DOHH2 (cell line): ENCODE measurements at regions not wholly inside any gene's neighbourhood (a gene's known extent, or its start where the extent isn't known, plus 50 kb on each side); places are given as distances from the start of the nearest gene placed in this dataset.

Source experiments
- H3F3A ChIP-seq: fragments of 200-600 bp; sonication (generic), shearing (Covaris generic); 2 replicates; pipeline ENCODE4 v1.6.0; 2016; ENCODE audit warnings: antibody characterized with exemption, mild to moderate bottlenecking; ENCODE audit not compliant: control insufficient read depth, insufficient read depth
- H3K27ac ChIP-seq: fragments of 200-600 bp; sonication (generic); 2 replicates; pipeline ENCODE4 v1.5.1; 2014; ENCODE audit warnings: low read depth, mild to moderate bottlenecking, low read length, moderate library complexity
- H3K27me3 ChIP-seq: fragments of 200-600 bp; sonication (generic); 2 replicates; pipeline ENCODE4 v1.6.1; 2014; ENCODE audit warnings: mild to moderate bottlenecking, low read length, mixed read lengths; ENCODE audit not compliant: control insufficient read depth
- H3K36me3 ChIP-seq: fragments of 200-600 bp; sonication (generic); 2 replicates; pipeline ENCODE4 v1.6.1; 2014; ENCODE audit warnings: mild to moderate bottlenecking, low read length, moderate library complexity, mixed read lengths; ENCODE audit not compliant: control insufficient read depth
- H3K4me1 ChIP-seq: fragments of 200-600 bp; sonication (generic); 2 replicates; pipeline ENCODE4 v1.6.1; 2014; ENCODE audit warnings: mild to moderate bottlenecking, low read length, mixed read lengths; ENCODE audit not compliant: control insufficient read depth
- H3K4me2 ChIP-seq: fragments of 200-600 bp; sonication (generic); 2 replicates; pipeline ENCODE4 v1.6.0; 2014; ENCODE audit warnings: mild to moderate bottlenecking, low read length, moderate library complexity
- H3K4me3 ChIP-seq: fragments of 200-600 bp; sonication (generic); 2 replicates; pipeline ENCODE4 v1.5.1; 2014; ENCODE audit warnings: mild to moderate bottlenecking, low read length, mixed read lengths
- H3K79me2 ChIP-seq: fragments of 200-600 bp; sonication (generic); 2 replicates; pipeline ENCODE4 v1.6.1; 2014; ENCODE audit warnings: mild to moderate bottlenecking, low read length, mixed read lengths; ENCODE audit not compliant: control insufficient read depth
- H3K9me2 ChIP-seq: fragments of 200-600 bp; sonication (generic); replicated peaks from 2 replicates; pipeline ENCODE4 v1.6.1; 2014; ENCODE audit warnings: mild to moderate bottlenecking, low read length, mixed read lengths; ENCODE audit not compliant: control insufficient read depth
- H3K9me3 ChIP-seq: fragments of 200-600 bp; sonication (generic); 2 replicates; pipeline ENCODE4 v1.6.1; 2014; ENCODE audit warnings: antibody characterized with exemption, low read length, mixed read lengths; ENCODE audit not compliant: control insufficient read depth, insufficient read depth
- H4K20me1 ChIP-seq: fragments of 200-600 bp; sonication (generic); 2 replicates; pipeline ENCODE4 v1.6.0; 2014; ENCODE audit warnings: low read depth, mild to moderate bottlenecking, antibody characterized with exemption, low read length, moderate library complexity; ENCODE audit not compliant: control insufficient read depth, insufficient read depth
- CTCF ChIP-seq: fragments of 200-600 bp; sonication (generic); IDR thresholded peaks from one replicate; pipeline ENCODE4 v1.5.1; 2014; ENCODE audit warnings: antibody characterized with exemption, mild to moderate bottlenecking, low read depth, low read length; ENCODE audit not compliant: poor library complexity, severe bottlenecking
- EZH2phosphoT487 ChIP-seq: fragments of 200-600 bp; sonication (generic); IDR thresholded peaks from 2 replicates; pipeline ENCODE4 v1.6.1; 2017; ENCODE audit warnings: borderline replicate concordance, mild to moderate bottlenecking, antibody characterized with exemption, low read length, moderate library complexity, mixed read lengths

GRCh38 chr10:111146025-111146640 lies 69.3 kb downstream of the ADRA2A start:
- Histone ChIP-seq H3K9me2 (no peaks in the 10 kb centered on the region), H3K36me3 (no peaks in the 10 kb centered on the region), H3K27ac (no peak overlapping the region), H3F3A (no peaks in the 10 kb centered on the region), H3K9me3 (no peaks in the 10 kb centered on the region), H3K27me3 (peaks cover 2% of the 10 kb centered on the region), H3K4me1 (no peaks in the 10 kb centered on the region), H3K4me3 (no peak overlapping the region), H3K4me2 (no peak overlapping the region), H3K79me2 (no peaks in the 10 kb centered on the region), H4K20me1 (no peaks in the 10 kb centered on the region)
- TF ChIP-seq EZH2phosphoT487 (no peak), CTCF (no peak)

- H3K36me3 ChIP-seq = no peaks in the 10 kb centered on the region
- no peaks in the 10 kb centered on the region for H3K27me3 ChIP-seq
- H3K4me1 ChIP-seq = no peaks in the 10 kb centered on the region
- TF ChIP-seq EZH2phosphoT487 (no peak), CTCF (no peak)
- H4K20me1 ChIP-seq = no peaks in the 10 kb centered on the region
- H3F3A ChIP-seq = no peaks in the 10 kb centered on the region
- H3K79me2 ChIP-seq = no peaks in the 10 kb centered on the region
- H3K4me3 ChIP-seq = no peak overlapping the region
- no peaks in the 10 kb centered on the region for H3K9me2 ChIP-seq
- H3K4me2 ChIP-seq = no peak overlapping the region
- no peaks in the 10 kb centered on the region for H3K9me3 ChIP-seq
- no peak overlapping the region for H3K27ac ChIP-seq
Measured at GRCh38 chr10:111148025-111148424, 71.2 kb downstream of the ADRA2A start.

GRCh38 chr10:111148440-111148839 lies 71.6 kb downstream of the ADRA2A start:
- Histone ChIP-seq H4K20me1 (no peaks in the 10 kb centered on the region), H3K4me3 (no peak overlapping the region), H3K27me3 (no peaks in the 10 kb centered on the region)

More at GRCh38 chr10:111148440-111148839, 71.6 kb downstream of the ADRA2A start:
- H3K4me2 ChIP-seq = no peak overlapping the region
- no peaks in the 10 kb centered on the region for H3K9me3 ChIP-seq
- no peaks in the 10 kb centered on the region for H3K79me2 ChIP-seq
- no peaks in the 10 kb centered on the region for H3K36me3 ChIP-seq
- no peaks in the 10 kb centered on the region for H3K4me1 ChIP-seq
- no peaks in the 10 kb centered on the region for H3F3A ChIP-seq
- H3K27ac ChIP-seq = no peak overlapping the region
- no peaks in the 10 kb centered on the region for H3K9me2 ChIP-seq
- no peak for TF ChIP-seq EZH2phosphoT487
- TF ChIP-seq CTCF = no peak
